ENCODE measurements at regions not wholly inside any gene's neighbourhood (a gene's known extent, or its start where the extent isn't known, plus 50 kb on each side); places are given as distances from the start of the nearest gene placed in this dataset.
"Not testable (repeated sequence)": the region's sequence is repeated elsewhere in the genome, so short reads cannot be mapped to it uniquely, and the experiment has no call there.

GRCh38 chr10:80751940-80752339 is 214.2 kb downstream of the SH2D4B start:
- no peak for DNase-seq

DNA sequence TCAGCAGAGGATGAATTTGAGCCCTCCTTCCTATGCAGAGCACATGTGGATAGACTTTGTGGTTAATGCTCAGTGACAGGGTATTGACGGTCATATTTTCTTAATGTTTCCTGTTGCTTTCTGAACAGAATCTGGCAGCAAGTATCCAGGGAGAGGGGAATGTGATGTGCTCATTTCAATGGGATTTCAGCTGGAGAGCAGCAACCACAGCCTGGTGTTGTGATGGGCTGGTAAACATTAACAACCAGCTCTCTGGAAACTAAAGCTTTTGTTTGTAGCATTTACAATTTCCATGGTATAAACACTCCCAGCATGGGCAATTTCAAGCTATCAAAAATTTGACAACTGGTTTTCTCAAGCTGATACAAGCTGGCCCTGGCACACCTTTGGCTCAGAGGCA is 215.9 kb downstream of the SH2D4B start:
- no peak for DNase-seq

GRCh38 chr10:80755893-80756292 is 218.2 kb downstream of the SH2D4B start:
- DNase-seq: no peak

- DNase-seq: no peak
These were observed 222.0 kb downstream of the SH2D4B start for GRCh38 chr10:80759693-80760092.

DNA sequence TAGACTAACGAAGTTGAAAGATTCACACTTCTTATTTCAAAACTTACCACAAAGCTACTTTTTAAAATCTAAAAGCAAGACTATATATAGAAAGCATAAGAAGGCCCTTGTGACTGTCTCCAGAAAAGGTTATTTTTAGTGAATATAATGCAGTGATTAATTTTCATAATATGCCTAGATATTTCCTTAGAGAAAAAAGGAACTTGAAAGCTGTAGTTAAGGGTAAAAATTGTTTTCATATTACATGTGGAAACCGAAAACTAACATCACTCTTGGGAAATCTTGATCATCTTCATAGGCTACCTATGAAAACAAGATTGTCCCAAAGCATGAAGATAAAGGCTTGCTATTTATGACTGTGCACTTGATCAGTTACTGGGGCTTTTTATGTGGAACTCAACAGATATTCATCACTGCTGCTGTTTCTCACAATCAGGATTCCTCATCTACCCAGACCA is 223.2 kb downstream of the SH2D4B start:
- DNase-seq: no peak

GRCh38 chr10:80767963-80768362 is 230.3 kb downstream of the SH2D4B start:
- DNase-seq: no peak

- no peak for DNase-seq
These were observed 232.0 kb downstream of the SH2D4B start for GRCh38 chr10:80769700-80770160.

DNA sequence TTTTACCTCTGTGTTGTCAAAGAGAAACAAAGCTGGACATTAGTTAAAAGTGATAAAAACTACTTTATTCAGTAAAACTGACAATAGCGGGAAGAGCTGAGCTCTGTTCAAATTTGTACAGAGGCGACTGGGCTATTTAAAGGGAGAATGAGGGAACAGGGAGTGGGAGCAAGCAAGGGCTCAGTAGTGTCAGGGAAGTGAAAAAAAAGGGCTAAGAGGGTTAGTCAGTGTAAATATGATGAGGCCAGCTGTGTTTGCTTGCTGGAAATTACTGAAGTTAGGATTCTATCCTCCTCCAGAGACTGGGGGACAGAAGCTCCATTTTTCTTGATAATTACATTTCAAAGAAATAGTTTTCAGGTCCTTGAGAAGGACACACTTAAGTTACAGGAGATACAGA is 232.5 kb downstream of the SH2D4B start:
- DNase-seq: no peak

- DNase-seq: no peak
These were observed 233.6 kb downstream of the SH2D4B start for GRCh38 chr10:80771285-80771684.

- no peak for DNase-seq
These were observed 234.3 kb downstream of the SH2D4B start for GRCh38 chr10:80771902-80772555.

- DNase-seq: no peak
These were observed 234.9 kb downstream of the SH2D4B start for GRCh38 chr10:80772596-80772995.

GRCh38 chr10:80784695-80785094 is 247.0 kb downstream of the SH2D4B start:
- no peak for DNase-seq

DNA sequence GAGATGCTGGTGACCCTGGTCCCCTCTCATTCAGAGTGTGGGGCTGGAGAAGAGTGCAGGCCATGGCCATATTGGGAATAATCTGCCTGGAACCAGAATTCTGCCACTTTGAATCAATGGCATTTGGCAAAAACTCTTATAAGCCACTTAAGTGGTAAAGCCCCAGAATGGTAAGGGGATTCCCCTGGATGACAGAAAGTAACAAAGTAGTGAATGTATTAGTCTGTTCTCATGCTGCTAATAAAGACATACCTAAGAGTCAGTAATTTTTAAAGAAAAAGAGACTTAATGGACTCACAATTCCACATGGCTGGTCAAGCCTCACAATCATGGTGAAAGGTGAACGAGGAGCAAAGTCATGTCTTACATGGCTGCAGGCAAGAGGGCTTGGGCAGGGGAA is 248.6 kb downstream of the SH2D4B start:
- DNase-seq: no peak

DNA sequence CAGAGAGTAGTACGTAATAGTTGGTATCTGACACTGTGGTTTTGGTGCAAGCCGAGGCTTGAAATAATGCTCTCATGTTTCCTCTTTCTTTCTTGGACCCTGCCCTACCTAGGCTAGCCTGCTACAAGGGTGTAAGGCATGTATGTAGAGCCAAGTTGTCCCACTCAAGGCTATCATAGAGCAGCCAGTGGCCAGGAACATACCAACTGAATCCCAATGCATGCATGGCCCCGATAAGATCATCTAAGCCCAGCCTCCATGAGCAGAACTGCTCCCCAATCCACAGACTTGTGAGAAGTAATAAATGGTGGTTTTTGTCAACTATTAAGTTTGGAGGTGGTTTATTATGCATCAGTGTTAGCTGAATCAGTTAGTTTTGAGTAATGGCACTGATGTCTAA is 250.2 kb downstream of the SH2D4B start:
- no peak for DNase-seq

DNA sequence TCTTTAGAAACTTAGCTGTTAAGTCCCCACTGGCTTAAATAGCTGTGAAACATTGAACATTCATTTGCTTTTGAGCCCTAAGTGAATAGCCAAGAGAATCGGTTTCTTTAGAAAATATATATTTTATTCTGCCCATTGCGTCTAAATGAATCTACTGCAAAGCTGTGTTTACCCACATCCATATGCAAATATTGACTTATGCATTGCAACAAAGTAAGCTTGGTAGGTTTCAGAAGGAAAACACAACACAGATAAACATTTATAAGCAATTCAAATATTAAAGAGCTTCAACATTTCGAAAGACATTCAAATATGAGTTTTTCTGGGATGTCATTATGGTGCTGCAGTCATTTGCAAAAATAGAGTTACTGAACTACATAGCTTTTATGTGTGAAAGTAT is 257.3 kb downstream of the SH2D4B start:
- no peak for DNase-seq

- no peak for DNase-seq
These were observed 267.8 kb downstream of the SH2D4B start for GRCh38 chr10:80805343-80806020.

DNA sequence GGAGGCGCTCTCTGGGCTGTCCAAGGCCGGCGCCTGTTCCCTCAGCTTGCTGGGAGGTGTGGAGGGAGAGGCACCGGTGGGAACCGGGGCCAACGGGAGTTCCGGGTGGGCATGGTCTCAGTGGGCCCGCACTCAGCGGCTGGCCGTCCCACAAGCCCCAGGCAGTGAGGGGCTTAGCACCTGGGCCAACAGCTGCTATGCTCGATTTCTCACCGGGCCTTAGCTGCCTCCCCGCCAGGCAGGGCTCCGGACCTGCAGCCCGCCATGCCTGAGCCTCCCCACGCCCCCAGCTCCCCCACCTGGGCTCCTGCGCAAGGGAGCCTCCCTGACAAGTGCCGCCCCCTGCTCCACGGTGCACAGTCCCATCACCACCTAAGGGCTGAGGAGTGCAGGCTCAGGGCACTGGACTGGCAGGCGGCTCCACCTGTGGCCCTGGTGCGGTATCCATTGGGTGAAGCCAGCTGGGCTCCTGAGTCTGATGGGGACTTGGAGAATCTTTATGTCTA is 276.5 kb downstream of the SH2D4B start:
- no peak for DNase-seq

GRCh38 chr10:80829151-80829550 is 291.4 kb downstream of the SH2D4B start:
- no peak for DNase-seq

DNA sequence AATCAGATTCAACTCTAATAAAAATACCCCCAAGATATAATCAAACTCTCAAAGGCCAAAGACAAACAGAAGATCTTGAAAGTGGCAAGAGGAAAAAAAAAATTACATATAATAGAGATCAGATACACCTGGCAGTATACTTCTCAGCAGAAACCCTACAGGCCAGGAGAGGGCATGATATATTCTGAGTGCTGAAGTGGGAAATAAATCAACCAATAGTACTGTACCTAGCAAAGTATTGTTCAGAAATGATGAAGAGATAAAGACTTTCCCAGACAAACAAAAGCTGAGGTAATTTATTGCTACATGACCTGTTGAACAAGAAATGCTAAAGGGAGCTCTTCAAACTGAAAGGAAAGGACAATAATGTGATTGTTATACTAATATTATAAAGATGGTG is 291.9 kb downstream of the SH2D4B start:
- no peak for DNase-seq

DNA sequence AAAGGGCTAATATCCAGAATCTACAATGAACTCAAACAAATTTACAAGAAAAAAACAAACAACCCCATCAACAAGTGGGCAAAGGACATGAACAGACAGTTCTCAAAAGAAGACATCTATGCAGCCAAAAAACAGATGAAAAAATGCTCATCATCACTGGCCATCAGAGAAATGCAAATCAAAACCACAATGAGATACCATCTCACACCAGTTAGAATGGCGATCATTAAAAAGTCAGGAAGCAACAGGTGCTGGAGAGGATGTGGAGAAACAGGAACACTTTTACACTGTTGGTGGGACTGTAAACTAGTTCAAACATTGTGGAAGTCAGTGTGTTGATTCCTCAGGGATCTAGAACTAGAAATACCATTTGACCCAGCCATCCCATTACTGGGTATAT is 295.0 kb downstream of the SH2D4B start:
- not testable (repeated sequence) for DNase-seq

DNA sequence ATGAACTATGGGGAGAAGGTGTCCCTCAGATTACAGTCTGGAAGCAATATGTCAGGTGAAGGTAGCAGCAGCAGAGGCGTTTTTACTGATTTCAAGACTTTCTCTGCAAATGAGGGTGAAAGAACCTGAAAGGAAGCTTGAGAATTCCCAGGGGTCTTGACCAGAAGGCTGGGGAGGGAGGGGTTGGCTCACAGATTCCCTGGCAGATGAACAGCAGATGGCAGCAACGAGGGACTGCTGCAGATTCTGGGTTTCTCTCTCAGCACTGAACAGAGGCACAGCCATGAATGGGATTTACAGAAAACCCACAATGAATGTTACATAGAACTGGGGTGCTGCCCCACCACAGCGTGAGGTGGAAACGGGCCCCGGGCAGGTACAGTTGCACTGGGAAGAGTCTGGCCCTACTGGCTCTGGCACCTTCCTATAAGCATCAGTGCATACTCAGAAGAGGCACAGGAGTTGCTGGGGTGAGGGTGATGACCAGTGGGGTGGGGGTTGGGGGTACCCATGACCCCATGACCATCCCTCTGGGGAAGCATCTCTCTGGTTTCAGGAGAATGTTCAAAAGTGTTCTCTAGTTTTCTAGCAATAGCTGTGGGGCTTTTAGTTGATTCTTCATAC is 317.8 kb downstream of the SH2D4B start:
- no peak for DNase-seq

DNA sequence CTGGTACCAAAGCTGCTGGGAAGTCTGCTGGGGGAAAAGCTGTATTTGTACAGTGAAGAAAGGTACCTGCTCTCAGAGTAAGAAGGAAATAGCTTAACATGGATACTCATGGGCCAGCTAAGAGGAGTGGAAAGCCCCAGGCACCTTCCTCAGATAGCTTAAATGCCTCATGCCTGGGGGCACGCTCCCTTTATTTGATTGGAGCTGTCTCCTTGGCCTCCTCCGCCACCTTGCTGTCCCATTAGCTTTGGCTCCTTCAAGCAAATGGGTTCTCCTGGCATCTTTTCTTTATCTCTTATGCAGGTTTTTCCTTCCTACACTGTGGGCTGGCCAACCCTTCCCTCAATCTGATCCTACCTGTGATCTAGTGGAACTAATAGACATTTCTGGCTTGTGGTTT is 318.5 kb downstream of the SH2D4B start:
- no peak for DNase-seq

GRCh38 chr10:80859279-80859678 is 321.6 kb downstream of the SH2D4B start:
- not testable (repeated sequence) for DNase-seq

DNA sequence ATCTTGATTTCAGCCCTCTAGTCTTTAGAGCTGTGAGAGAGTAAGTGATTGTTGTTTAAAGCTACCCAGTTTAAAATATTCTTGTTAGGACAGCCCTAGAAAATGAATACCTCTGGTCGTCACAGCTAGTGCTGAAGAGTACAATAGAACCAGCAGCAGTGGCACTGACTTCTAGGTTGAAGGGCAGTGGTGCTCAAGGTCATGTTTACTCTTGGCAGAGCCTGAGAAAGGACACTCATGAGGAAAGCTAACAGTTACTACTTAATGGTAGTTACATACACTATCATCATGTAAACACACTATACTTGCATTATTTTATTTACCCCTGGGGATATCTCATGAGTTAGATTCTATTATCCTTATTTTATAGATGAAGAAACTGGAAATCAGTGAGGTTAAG is 323.0 kb downstream of the SH2D4B start:
- no peak for DNase-seq
